A549 (cell line): ENCODE measurements at regions not wholly inside any gene's neighbourhood (a gene's known extent, or its start where the extent isn't known, plus 50 kb on each side); places are given as distances from the start of the nearest gene placed in this dataset.

Experiments used
- ATAC-seq, 2 experiments: fragments of 200-7000 bp in 1 of 2; fragments of >200 bp in 1 of 2; cut with Nextera tagmentation in 1 of 2; cut with Tn5 transposase in 1 of 2; 3 replicates each; pipeline versions ENCODE4 v1.8.0 to v1.9.1; 2018 to 2020; ENCODE audit warnings: mild to moderate bottlenecking in 1 of 2, moderate library complexity in 1 of 2
- CTCF ChIA-PET: fragments of 300-600 bp; sonication (Branson Sonifier 250); formaldehyde crosslinking; extraction: SDS; loops from one replicate; lab custom pipeline; 2021; ENCODE audit warnings: antibody characterized with exemption, inconsistent platforms; lab: Yijun Ruan, JAX
- POLR2A ChIA-PET: fragments of 350-600 bp; formaldehyde crosslinking; extraction: SDS; loops from one replicate; lab custom pipeline; 2021; ENCODE audit warnings: antibody characterized with exemption, inconsistent platforms; lab: Yijun Ruan, JAX
- DNase-seq, 2 experiments: peaks; one replicate each; pipeline versions ENCODE4 v3.0.0 to v3.0.0-alpha.2; 2011 to 2016; ENCODE audit warnings: low read depth in 1 of 2, low spot score in 1 of 2
- FAIRE-seq: peaks from 2 replicates; lab custom pipeline; 2011; peaks lifted over from hg19 to GRCh38; lab: Jason Lieb, UNC
- H3K27ac ChIP-seq, 2 experiments: fragments of >200 bp; sonication (Bioruptor Twin); formaldehyde crosslinking; 3 replicates each; pipeline ENCODE4 v1.5.1; 2016 to 2017
- H3K4me1 ChIP-seq: fragments of >200 bp; sonication (Bioruptor Twin); formaldehyde crosslinking; 3 replicates; pipeline ENCODE4 v1.6.1; 2016
- H3K4me2 ChIP-seq: fragments of >200 bp; sonication (Bioruptor Twin); formaldehyde crosslinking; 3 replicates; pipeline ENCODE4 v1.6.1; 2016
- H3K4me3 ChIP-seq: fragments of >200 bp; sonication (Bioruptor Twin); formaldehyde crosslinking; 3 replicates; pipeline ENCODE4 v1.5.1; 2016
- H3K9me3 ChIP-seq: fragments of >200 bp; sonication (Bioruptor Twin); formaldehyde crosslinking; 3 replicates; pipeline ENCODE4 v1.6.1; 2016
- CBX2 ChIP-seq: fragments of 200-600 bp; sonication (generic); IDR thresholded peaks from 2 replicates; pipeline ENCODE4 v1.6.1; 2016; ENCODE audit warnings: low read depth, mild to moderate bottlenecking, borderline replicate concordance
- CBX8 ChIP-seq: fragments of 200-600 bp; sonication (generic); IDR thresholded peaks from 2 replicates; pipeline ENCODE4 v1.6.1; 2016
- EHMT2 ChIP-seq: fragments of 200-600 bp; sonication (generic); IDR thresholded peaks from 2 replicates; pipeline ENCODE4 v1.6.1; 2016; ENCODE audit warnings: antibody characterized with exemption, low read depth, mild to moderate bottlenecking, moderate library complexity
- FOSL2 ChIP-seq, 2 experiments: fragments of 450-650 bp in 1 of 2; fragments of >200 bp in 1 of 2; sonication (Bioruptor Twin) in 1 of 2; formaldehyde crosslinking; IDR thresholded peaks; 2 replicates each; pipeline versions ENCODE4 v1.5.0 to v1.6.1; 2016 to 2020; ENCODE audit warnings: mild to moderate bottlenecking in 1 of 2, moderate library complexity in 1 of 2
- HOXB13 ChIP-seq: fragments of 250-450 bp; sonication (Bioruptor Pico); IDR thresholded peaks from 2 replicates; pipeline ENCODE4 v1.5.0; 2020; ENCODE audit warnings: low read depth, mild to moderate bottlenecking, moderate library complexity
- HOXB5 ChIP-seq: fragments of 250-450 bp; sonication (Bioruptor Pico); IDR thresholded peaks from 2 replicates; pipeline ENCODE4 v1.5.0; 2020; ENCODE audit warnings: mild to moderate bottlenecking, moderate library complexity
- JUNB ChIP-seq: fragments of >200 bp; sonication (Bioruptor Twin); formaldehyde crosslinking; IDR thresholded peaks from 2 replicates; pipeline ENCODE4 v1.6.1; 2016
- MAFK ChIP-seq: fragments of 450-650 bp; IDR thresholded peaks from 2 replicates; pipeline ENCODE4 v1.6.1; 2014; ENCODE audit not compliant: partially characterized antibody
- MYC ChIP-seq: IDR thresholded peaks from 2 replicates; pipeline ENCODE4 v1.6.1; 2012; ENCODE audit warnings: mild to moderate bottlenecking, inconsistent platforms, low read length, improper control_type of control experiment, borderline replicate concordance
- NFE2L2 ChIP-seq: fragments of 150-350 bp; conservative IDR thresholded peaks from 2 replicates; pipeline ENCODE4 v1.6.1; 2014; ENCODE audit warnings: low read length
- RAD21 ChIP-seq, 2 experiments: fragments of >200 bp in 1 of 2; sonication (Bioruptor Twin) in 1 of 2; formaldehyde crosslinking in 1 of 2; IDR thresholded peaks in 1 of 2; conservative IDR thresholded peaks in 1 of 2; 2 replicates in 1 of 2; 3 replicates in 1 of 2; pipeline ENCODE4 v1.6.1; 2012 to 2018; ENCODE audit warnings: inconsistent platforms in 1 of 2
- TP53 ChIP-seq: fragments of 250-450 bp; sonication (Bioruptor Pico); IDR thresholded peaks from 2 replicates; pipeline ENCODE4 v1.5.0; 2021; ENCODE audit warnings: mild to moderate bottlenecking, moderate library complexity
- ZC3H11A ChIP-seq: fragments of 450-650 bp; IDR thresholded peaks from 2 replicates; pipeline ENCODE4 v1.6.1; 2014; ENCODE audit warnings: antibody characterized with exemption, mild to moderate bottlenecking
- WGBS: methylation state at CpG from one replicate; pipeline ENCODE4 v1.1.6; 2017; ENCODE audit errors: missing lambda C conversion rate; 5-methylcytosine and 5-hydroxymethylcytosine counted together
- TF ChIP-seq, protein P1 (sequence below): fragments of >200 bp; sonication (Bioruptor Twin); formaldehyde crosslinking; IDR thresholded peaks from 3 replicates; pipeline ENCODE4 v1.6.1; 2016
- TF ChIP-seq, protein P2 (sequence below): IDR thresholded peaks from 2 replicates; pipeline ENCODE4 v1.6.1; 2012; ENCODE audit warnings: low read depth, borderline replicate concordance
- TF ChIP-seq, protein P3 (sequence below): fragments of 200-600 bp; sonication (generic); IDR thresholded peaks from 2 replicates; pipeline ENCODE4 v1.6.1; 2016; ENCODE audit warnings: antibody characterized with exemption, mild to moderate bottlenecking, moderate library complexity
- TF ChIP-seq, protein P4 (sequence below): fragments of 250-450 bp; sonication (Bioruptor Pico); IDR thresholded peaks from 2 replicates; pipeline ENCODE4 v1.5.0; 2021; ENCODE audit warnings: mild to moderate bottlenecking, moderate library complexity, borderline replicate concordance
- TF ChIP-seq, protein P5 (sequence below): fragments of 150-350 bp; IDR thresholded peaks from 2 replicates; pipeline ENCODE4 v1.6.1; 2014; ENCODE audit warnings: low read depth, mild to moderate bottlenecking, low read length
- TF ChIP-seq, protein P6 (sequence below): fragments of 250-450 bp; sonication (Bioruptor Pico); IDR thresholded peaks from 2 replicates; pipeline ENCODE4 v1.5.0; 2020; ENCODE audit warnings: low read depth, mild to moderate bottlenecking, moderate library complexity

DNA sequence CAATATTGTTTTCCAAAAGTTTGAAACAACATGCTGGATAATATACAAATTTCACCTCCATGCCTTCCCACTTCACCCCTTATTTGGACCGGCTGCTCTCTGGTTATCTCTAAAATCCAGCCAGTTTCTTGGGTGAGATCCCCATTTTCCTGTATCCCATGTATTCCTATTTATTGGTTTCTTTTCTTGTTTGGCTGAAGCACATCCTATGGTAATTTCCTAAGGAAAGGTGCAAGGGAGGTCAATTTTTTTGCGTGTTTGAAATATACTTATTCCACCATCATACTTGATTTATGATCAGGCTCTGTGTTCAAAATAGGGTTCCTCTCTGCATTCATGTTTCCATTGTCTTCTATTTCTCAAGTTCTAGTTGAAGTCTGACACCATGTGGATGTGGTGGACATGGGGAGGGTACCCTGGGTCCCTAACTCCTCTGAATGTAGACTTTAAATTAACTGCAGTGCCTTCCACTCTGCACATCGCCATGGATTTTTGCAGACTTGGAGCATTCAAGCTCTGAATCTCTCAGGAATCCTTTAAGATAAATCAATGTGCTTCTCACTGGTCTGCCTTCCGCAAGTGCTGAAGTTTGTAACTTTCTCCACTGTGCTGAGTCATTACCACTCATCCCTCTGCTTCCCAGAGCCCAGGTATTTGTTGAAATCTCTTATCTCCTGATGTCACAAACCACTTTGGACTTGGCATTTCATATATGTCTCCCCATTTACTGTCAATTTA lies 52.1 kb upstream of the TLE3 start:
- POLR2A ChIA-PET = no interaction called here
- peak; percentile 51 to 72; a peak in 4 of 6 replicates for ATAC-seq
- CTCF ChIA-PET = no interaction called here

DNA sequence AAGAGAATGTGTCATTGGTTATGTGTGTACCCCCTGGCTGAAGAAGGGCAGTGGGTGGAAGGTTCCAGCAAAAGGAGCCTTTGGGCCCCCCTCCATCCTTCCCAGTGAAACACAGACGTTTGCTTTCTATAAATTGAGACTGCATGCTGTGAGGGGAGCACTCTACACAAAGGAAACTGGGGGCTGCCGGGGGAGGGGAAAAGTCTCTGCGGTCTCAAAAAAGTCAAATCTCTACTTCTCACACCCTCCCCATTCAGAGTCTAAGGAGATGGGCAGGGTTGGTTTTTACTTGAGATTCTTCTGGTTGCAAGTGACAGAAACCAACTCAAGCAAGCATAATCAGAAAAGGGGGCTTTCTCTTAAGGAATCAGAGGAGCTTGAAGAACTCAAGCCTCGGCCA lies 50.1 kb upstream of the TLE3 start:
- no peak overlapping the region for H3K27ac ChIP-seq
- WGBS = 70% methylated on average over 4 of the region's 4 CpGs
- POLR2A ChIA-PET = no interaction called here

More for the DNA sequence above, 52.1 kb upstream of the TLE3 start:
- peak overlapping the region; percentile 27; the same call in 2 of the 3 replicates for H3K4me2 ChIP-seq
- TF ChIP-seq JUNB (no peak), RAD21 (conservative IDR thresholded peaks at IDR 0.05 in 1 of 2, IDR thresholded peaks at IDR 0.05 in 1 of 2) (peak; percentile 2 to 24; a peak in 1 of 5 replicates), FOSL2 (IDR thresholded peaks at IDR 0.05) (no peak), FOSL2 (CRISPR knock-in tag; IDR thresholded peaks at IDR 0.05) (0 out of 2 replicates have a peak, but pooled peaks have one; percentile 27), CBX8 (no peak), NFE2L2 (peak; percentile 43; the same call in 1 of the 2 replicates), MAFK (peak; percentile 72)
- TF ChIP-seq, protein P1, sequence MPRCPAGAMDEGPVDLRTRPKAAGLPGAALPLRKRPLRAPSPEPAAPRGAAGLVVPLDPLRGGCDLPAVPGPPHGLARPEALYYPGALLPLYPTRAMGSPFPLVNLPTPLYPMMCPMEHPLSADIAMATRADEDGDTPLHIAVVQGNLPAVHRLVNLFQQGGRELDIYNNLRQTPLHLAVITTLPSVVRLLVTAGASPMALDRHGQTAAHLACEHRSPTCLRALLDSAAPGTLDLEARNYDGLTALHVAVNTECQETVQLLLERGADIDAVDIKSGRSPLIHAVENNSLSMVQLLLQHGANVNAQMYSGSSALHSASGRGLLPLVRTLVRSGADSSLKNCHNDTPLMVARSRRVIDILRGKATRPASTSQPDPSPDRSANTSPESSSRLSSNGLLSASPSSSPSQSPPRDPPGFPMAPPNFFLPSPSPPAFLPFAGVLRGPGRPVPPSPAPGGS = no peak
- TF ChIP-seq, protein P2, sequence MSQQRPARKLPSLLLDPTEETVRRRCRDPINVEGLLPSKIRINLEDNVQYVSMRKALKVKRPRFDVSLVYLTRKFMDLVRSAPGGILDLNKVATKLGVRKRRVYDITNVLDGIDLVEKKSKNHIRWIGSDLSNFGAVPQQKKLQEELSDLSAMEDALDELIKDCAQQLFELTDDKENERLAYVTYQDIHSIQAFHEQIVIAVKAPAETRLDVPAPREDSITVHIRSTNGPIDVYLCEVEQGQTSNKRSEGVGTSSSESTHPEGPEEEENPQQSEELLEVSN = no peak
- TF ChIP-seq, all 56 proteins: peak for 4
- no peaks in the 10 kb centered on the region for H3K9me3 ChIP-seq
- H3K27ac ChIP-seq = peak overlapping the region; percentile 48 to 72
- H3K4me3 ChIP-seq = no peak overlapping the region
- H3K4me1 ChIP-seq = peaks cover 13% of the 10 kb centered on the region; the same call in 2 of the 3 replicates
- 79% methylated on average over 4 of the region's 4 CpGs for WGBS
- DNase-seq = peak in 1 of 2 experiments; percentile 63
- peak; percentile 67 for FAIRE-seq

More for the DNA sequence above, 50.1 kb upstream of the TLE3 start:
- CTCF ChIA-PET = interaction anchor here (1.1 kb wide), 1 partner anchor 319 kb away, joined by 3 read pairs; no protein-coding TSS in a partner anchor
- peaks cover 13% of the 10 kb centered on the region; the same call in 2 of the 3 replicates for H3K4me1 ChIP-seq
- no peak for FAIRE-seq
- TF ChIP-seq EHMT2 (no peak), FOSL2 (IDR thresholded peaks at IDR 0.05) (no peak), FOSL2 (CRISPR knock-in tag; IDR thresholded peaks at IDR 0.05) (no peak), ZC3H11A (no peak), HOXB5 (no peak), MYC (no peak), HOXB13 (CRISPR knock-in tag) (no peak), CBX2 (no peak), TP53 (no peak), MAFK (no peak)
- TF ChIP-seq, protein P3, sequence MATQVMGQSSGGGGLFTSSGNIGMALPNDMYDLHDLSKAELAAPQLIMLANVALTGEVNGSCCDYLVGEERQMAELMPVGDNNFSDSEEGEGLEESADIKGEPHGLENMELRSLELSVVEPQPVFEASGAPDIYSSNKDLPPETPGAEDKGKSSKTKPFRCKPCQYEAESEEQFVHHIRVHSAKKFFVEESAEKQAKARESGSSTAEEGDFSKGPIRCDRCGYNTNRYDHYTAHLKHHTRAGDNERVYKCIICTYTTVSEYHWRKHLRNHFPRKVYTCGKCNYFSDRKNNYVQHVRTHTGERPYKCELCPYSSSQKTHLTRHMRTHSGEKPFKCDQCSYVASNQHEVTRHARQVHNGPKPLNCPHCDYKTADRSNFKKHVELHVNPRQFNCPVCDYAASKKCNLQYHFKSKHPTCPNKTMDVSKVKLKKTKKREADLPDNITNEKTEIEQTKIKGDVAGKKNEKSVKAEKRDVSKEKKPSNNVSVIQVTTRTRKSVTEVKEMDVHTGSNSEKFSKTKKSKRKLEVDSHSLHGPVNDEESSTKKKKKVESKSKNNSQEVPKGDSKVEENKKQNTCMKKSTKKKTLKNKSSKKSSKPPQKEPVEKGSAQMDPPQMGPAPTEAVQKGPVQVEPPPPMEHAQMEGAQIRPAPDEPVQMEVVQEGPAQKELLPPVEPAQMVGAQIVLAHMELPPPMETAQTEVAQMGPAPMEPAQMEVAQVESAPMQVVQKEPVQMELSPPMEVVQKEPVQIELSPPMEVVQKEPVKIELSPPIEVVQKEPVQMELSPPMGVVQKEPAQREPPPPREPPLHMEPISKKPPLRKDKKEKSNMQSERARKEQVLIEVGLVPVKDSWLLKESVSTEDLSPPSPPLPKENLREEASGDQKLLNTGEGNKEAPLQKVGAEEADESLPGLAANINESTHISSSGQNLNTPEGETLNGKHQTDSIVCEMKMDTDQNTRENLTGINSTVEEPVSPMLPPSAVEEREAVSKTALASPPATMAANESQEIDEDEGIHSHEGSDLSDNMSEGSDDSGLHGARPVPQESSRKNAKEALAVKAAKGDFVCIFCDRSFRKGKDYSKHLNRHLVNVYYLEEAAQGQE = no peak
- TF ChIP-seq, protein P4, sequence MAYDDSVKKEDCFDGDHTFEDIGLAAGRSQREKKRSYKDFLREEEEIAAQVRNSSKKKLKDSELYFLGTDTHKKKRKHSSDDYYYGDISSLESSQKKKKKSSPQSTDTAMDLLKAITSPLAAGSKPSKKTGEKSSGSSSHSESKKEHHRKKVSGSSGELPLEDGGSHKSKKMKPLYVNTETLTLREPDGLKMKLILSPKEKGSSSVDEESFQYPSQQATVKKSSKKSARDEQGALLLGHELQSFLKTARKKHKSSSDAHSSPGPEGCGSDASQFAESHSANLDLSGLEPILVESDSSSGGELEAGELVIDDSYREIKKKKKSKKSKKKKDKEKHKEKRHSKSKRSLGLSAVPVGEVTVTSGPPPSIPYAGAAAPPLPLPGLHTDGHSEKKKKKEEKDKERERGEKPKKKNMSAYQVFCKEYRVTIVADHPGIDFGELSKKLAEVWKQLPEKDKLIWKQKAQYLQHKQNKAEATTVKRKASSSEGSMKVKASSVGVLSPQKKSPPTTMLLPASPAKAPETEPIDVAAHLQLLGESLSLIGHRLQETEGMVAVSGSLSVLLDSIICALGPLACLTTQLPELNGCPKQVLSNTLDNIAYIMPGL (CRISPR knock-in tag) = no peak
- TF ChIP-seq, protein P5, sequence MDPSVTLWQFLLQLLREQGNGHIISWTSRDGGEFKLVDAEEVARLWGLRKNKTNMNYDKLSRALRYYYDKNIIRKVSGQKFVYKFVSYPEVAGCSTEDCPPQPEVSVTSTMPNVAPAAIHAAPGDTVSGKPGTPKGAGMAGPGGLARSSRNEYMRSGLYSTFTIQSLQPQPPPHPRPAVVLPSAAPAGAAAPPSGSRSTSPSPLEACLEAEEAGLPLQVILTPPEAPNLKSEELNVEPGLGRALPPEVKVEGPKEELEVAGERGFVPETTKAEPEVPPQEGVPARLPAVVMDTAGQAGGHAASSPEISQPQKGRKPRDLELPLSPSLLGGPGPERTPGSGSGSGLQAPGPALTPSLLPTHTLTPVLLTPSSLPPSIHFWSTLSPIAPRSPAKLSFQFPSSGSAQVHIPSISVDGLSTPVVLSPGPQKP = no peak
- TF ChIP-seq, protein P6, sequence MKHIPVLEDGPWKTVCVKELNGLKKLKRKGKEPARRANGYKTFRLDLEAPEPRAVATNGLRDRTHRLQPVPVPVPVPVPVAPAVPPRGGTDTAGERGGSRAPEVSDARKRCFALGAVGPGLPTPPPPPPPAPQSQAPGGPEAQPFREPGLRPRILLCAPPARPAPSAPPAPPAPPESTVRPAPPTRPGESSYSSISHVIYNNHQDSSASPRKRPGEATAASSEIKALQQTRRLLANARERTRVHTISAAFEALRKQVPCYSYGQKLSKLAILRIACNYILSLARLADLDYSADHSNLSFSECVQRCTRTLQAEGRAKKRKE (CRISPR knock-in tag) = no peak
- TF ChIP-seq, protein P1 = no peak
- TF ChIP-seq, all 56 proteins: peak for 0
- Histone ChIP-seq H3K4me3 (no peak overlapping the region), H3K9me3 (no peaks in the 10 kb centered on the region), H3K4me2 (no peak overlapping the region)
- ATAC-seq (no peak), DNase-seq (no peak)
